SK-N-MC (cell line): ENCODE measurements at regions not wholly inside any gene's neighbourhood (a gene's known extent, or its start where the extent isn't known, plus 50 kb on each side); places are given as distances from the start of the nearest gene placed in this dataset.

Experiments used
- EZH2 ChIP-seq: fragments of 200-600 bp; sonication (generic); IDR thresholded peaks from one replicate; pipeline ENCODE4 v1.6.1; 2017; ENCODE audit warnings: antibody characterized with exemption
- POLR2AphosphoS5 ChIP-seq: IDR thresholded peaks from 2 replicates; pipeline ENCODE4 v1.6.1; 2012; ENCODE audit warnings: mild to moderate bottlenecking, low read depth, low read length, borderline replicate concordance

DNA sequence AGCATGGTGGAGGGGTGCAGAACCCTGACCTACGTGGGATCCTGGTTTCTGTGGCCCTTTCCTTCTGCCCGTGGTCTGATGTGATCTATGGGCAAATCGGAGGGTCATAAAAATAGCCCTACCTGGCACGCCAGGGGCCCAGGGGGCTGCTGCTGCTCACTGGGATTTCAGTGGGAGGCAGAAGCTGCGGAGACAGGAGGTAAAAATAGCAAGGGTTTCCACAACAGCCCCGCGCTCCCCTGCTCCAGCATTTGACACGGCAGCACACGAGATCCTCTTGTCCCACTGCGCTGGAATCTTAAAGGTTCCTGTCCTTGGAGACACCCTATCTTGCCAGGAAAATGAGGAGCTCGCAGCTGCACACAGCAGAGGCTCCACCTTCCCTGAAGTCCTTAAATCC is 321.2 kb downstream of the CTTN start:
- no peak for TF ChIP-seq EZH2
- TF ChIP-seq POLR2AphosphoS5 = no peak
